ENCODE measurements at regions not wholly inside any gene's neighbourhood (a gene's known extent, or its start where the extent isn't known, plus 50 kb on each side); places are given as distances from the start of the nearest gene placed in this dataset.

DNA sequence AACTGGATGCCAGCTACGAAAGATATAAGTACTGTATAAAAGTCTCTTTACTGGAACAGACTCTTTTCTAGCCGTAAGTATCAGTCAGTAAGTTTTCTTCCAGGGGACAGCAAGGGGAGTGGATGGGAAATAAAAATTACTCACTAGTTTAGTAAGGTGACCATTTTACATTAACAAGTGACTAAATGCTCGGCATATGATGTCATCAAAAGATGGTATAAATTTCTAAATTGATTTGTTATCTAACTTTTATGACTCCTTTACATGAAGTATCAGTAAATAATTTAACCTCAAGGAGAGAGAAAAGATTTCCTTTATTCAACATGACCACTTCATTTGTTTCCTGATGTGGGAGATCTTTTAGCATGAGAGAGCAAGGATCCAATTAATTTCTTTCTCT, 859.0 kb upstream of the LRRTM1 start:
- TF ChIP-seq, protein P1, sequence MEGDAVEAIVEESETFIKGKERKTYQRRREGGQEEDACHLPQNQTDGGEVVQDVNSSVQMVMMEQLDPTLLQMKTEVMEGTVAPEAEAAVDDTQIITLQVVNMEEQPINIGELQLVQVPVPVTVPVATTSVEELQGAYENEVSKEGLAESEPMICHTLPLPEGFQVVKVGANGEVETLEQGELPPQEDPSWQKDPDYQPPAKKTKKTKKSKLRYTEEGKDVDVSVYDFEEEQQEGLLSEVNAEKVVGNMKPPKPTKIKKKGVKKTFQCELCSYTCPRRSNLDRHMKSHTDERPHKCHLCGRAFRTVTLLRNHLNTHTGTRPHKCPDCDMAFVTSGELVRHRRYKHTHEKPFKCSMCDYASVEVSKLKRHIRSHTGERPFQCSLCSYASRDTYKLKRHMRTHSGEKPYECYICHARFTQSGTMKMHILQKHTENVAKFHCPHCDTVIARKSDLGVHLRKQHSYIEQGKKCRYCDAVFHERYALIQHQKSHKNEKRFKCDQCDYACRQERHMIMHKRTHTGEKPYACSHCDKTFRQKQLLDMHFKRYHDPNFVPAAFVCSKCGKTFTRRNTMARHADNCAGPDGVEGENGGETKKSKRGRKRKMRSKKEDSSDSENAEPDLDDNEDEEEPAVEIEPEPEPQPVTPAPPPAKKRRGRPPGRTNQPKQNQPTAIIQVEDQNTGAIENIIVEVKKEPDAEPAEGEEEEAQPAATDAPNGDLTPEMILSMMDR (conservative IDR thresholded peaks at IDR 0.05; ENCODE audit: low read length), result no peak
- no peak for TF ChIP-seq EZH2phosphoT487 (IDR thresholded peaks at IDR 0.05; ENCODE audit: borderline replicate concordance)

Data from Loucy (cell line).